ENCODE measurements at regions not wholly inside any gene's neighbourhood (a gene's known extent, or its start where the extent isn't known, plus 50 kb on each side); places are given as distances from the start of the nearest gene placed in this dataset.

GRCh38 chr7:31214751-31215150, 125.8 kb downstream of the NEUROD6 start:
- no peak for DNase-seq (ENCODE audit: insufficient read length, low spot score)
- no peak for TF ChIP-seq POLR2A (IDR thresholded peaks at IDR 0.05; ENCODE audit: low read depth, low read length)
- FAIRE-seq, result no peak

GRCh38 chr7:31211281-31211680, 129.2 kb downstream of the NEUROD6 start:
- DNase-seq (ENCODE audit: insufficient read length, low spot score) (no peak), FAIRE-seq (no peak)
- no peak for TF ChIP-seq POLR2A (IDR thresholded peaks at IDR 0.05; ENCODE audit: low read depth, low read length)

- DNase-seq (ENCODE audit: insufficient read length, low spot score) (no peak), FAIRE-seq (no peak)
- no peak for TF ChIP-seq POLR2A (IDR thresholded peaks at IDR 0.05; ENCODE audit: low read depth, low read length)
Measured at GRCh38 chr7:31204071-31204470, 136.5 kb downstream of the NEUROD6 start.

- DNase-seq (ENCODE audit: insufficient read length, low spot score) (no peak), FAIRE-seq (no peak)
- no peak for TF ChIP-seq POLR2A (IDR thresholded peaks at IDR 0.05; ENCODE audit: low read depth, low read length)
Measured at GRCh38 chr7:31203551-31203950, 137.0 kb downstream of the NEUROD6 start.

- no peak for TF ChIP-seq POLR2A (IDR thresholded peaks at IDR 0.05; ENCODE audit: low read depth, low read length)
- FAIRE-seq (no peak), DNase-seq (ENCODE audit: insufficient read length, low spot score) (no peak)
Measured at GRCh38 chr7:31202801-31203200, 137.7 kb downstream of the NEUROD6 start.

GRCh38 chr7:31192986-31193385, 140.9 kb downstream of the ADCYAP1R1 start:
- FAIRE-seq, result peak; percentile 6
- no peak for TF ChIP-seq POLR2A (IDR thresholded peaks at IDR 0.05; ENCODE audit: low read depth, low read length)
- DNase-seq (ENCODE audit: insufficient read length, low spot score), result peak; percentile 82

- no peak for FAIRE-seq
- no peak for DNase-seq (ENCODE audit: insufficient read length, low spot score)
- TF ChIP-seq POLR2A (IDR thresholded peaks at IDR 0.05; ENCODE audit: low read depth, low read length), result no peak
Measured at GRCh38 chr7:31190906-31191305, 138.8 kb downstream of the ADCYAP1R1 start.

- FAIRE-seq (no peak), DNase-seq (ENCODE audit: insufficient read length, low spot score) (no peak)
- TF ChIP-seq POLR2A (IDR thresholded peaks at IDR 0.05; ENCODE audit: low read depth, low read length), result no peak
Measured at GRCh38 chr7:31186202-31186601, 134.1 kb downstream of the ADCYAP1R1 start.

- TF ChIP-seq POLR2A (IDR thresholded peaks at IDR 0.05; ENCODE audit: low read depth, low read length), result no peak
- DNase-seq (ENCODE audit: insufficient read length, low spot score), result no peak
- FAIRE-seq, result no peak
Measured at GRCh38 chr7:31175672-31176071, 123.6 kb downstream of the ADCYAP1R1 start.

GRCh38 chr7:31171984-31172383, 119.9 kb downstream of the ADCYAP1R1 start:
- TF ChIP-seq POLR2A (IDR thresholded peaks at IDR 0.05; ENCODE audit: low read depth, low read length), result no peak
- FAIRE-seq (no peak), DNase-seq (ENCODE audit: insufficient read length, low spot score) (no peak)

- TF ChIP-seq POLR2A (IDR thresholded peaks at IDR 0.05; ENCODE audit: low read depth, low read length), result no peak
- DNase-seq (ENCODE audit: insufficient read length, low spot score), result no peak
- FAIRE-seq, result no peak
Measured at GRCh38 chr7:31171216-31171785, 119.2 kb downstream of the ADCYAP1R1 start.
